ENCODE measurements at regions not wholly inside any gene's neighbourhood (a gene's known extent, or its start where the extent isn't known, plus 50 kb on each side); places are given as distances from the start of the nearest gene placed in this dataset.

GRCh38 chr2:88949336-88949735, 257.9 kb downstream of the RPIA start:
- intact Hi-C loops (cut with micrococcal nuclease; ENCODE audit: unreplicated experiment): no loop called here
- Histone ChIP-seq H3K27ac (ENCODE audit: low read depth, low read length, poor library complexity, severe bottlenecking) (no peak overlapping the region), H2AFZ (ENCODE audit: low read length) (no peak overlapping the region), H3K36me3 (ENCODE audit: insufficient read depth, low read length) (no peaks in the 10 kb centered on the region), H3K79me2 (ENCODE audit: insufficient read depth, low read depth, low read length) (no peaks in the 10 kb centered on the region), H3K4me3 (ENCODE audit: low read depth, low read length, poor library complexity, severe bottlenecking) (no peak overlapping the region), H4K20me1 (ENCODE audit: insufficient read depth, low read length) (no peaks in the 10 kb centered on the region), H3K4me2 (ENCODE audit: low read length) (no peak overlapping the region), H3K9me3 (ENCODE audit: low read length) (no peaks in the 10 kb centered on the region), H3K9me2 (ENCODE audit: insufficient read depth, low read length) (no peaks in the 10 kb centered on the region), H3K4me1 (ENCODE audit: insufficient read depth, low read length, poor library complexity, severe bottlenecking) (no peaks in the 10 kb centered on the region)
- no TSS peak for BruUV-seq (replicated peaks)
- TF ChIP-seq EZH2phosphoT487 (IDR thresholded peaks at IDR 0.05; ENCODE audit: borderline replicate concordance, low read depth, low read length): no peak
- TF ChIP-seq CTCF (conservative IDR thresholded peaks at IDR 0.05; ENCODE audit: low read length): no peak
- no peak for DNase-seq (ENCODE audit: low spot score)
- POLR2A ChIA-PET: no interaction called here
- CTCF ChIA-PET (ENCODE audit: unreplicated experiment): no interaction called here

- H3K4me2 ChIP-seq (ENCODE audit: low read length): no peak overlapping the region
- H3K4me1 ChIP-seq (ENCODE audit: insufficient read depth, low read length, poor library complexity, severe bottlenecking): no peaks in the 10 kb centered on the region
- H3K4me3 ChIP-seq (ENCODE audit: low read depth, low read length, poor library complexity, severe bottlenecking): no peak overlapping the region
- no peak for DNase-seq (ENCODE audit: low spot score)
- H3K27ac ChIP-seq (ENCODE audit: low read depth, low read length, poor library complexity, severe bottlenecking): no peak overlapping the region
- TF ChIP-seq EZH2phosphoT487 (IDR thresholded peaks at IDR 0.05; ENCODE audit: borderline replicate concordance, low read depth, low read length) (no peak), CTCF (conservative IDR thresholded peaks at IDR 0.05; ENCODE audit: low read length) (no peak)
- ChIA-PET CTCF (ENCODE audit: unreplicated experiment) (no interaction called here), POLR2A (no interaction called here)
- no peaks in the 10 kb centered on the region for H3K9me2 ChIP-seq (ENCODE audit: insufficient read depth, low read length)
- no peaks in the 10 kb centered on the region for H3K79me2 ChIP-seq (ENCODE audit: insufficient read depth, low read depth, low read length)
- no peaks in the 10 kb centered on the region for H3K36me3 ChIP-seq (ENCODE audit: insufficient read depth, low read length)
- no peak overlapping the region for H2AFZ ChIP-seq (ENCODE audit: low read length)
- no TSS peak for BruUV-seq (replicated peaks)
- H4K20me1 ChIP-seq (ENCODE audit: insufficient read depth, low read length): no peaks in the 10 kb centered on the region
- intact Hi-C loops (cut with micrococcal nuclease; ENCODE audit: unreplicated experiment): no loop called here
- H3K9me3 ChIP-seq (ENCODE audit: low read length): no peaks in the 10 kb centered on the region
Observed at GRCh38 chr2:88950010-88950409, 258.5 kb downstream of the RPIA start.

GRCh38 chr2:88955607-88956006, 264.1 kb downstream of the RPIA start:
- Histone ChIP-seq H3K9me2 (ENCODE audit: insufficient read depth, low read length) (no peaks in the 10 kb centered on the region), H2AFZ (ENCODE audit: low read length) (no peak overlapping the region), H3K9me3 (ENCODE audit: low read length) (no peaks in the 10 kb centered on the region), H3K4me2 (ENCODE audit: low read length) (no peak overlapping the region), H4K20me1 (ENCODE audit: insufficient read depth, low read length) (no peaks in the 10 kb centered on the region), H3K36me3 (ENCODE audit: insufficient read depth, low read length) (no peaks in the 10 kb centered on the region), H3K4me1 (ENCODE audit: insufficient read depth, low read length, poor library complexity, severe bottlenecking) (no peaks in the 10 kb centered on the region), H3K79me2 (ENCODE audit: insufficient read depth, low read depth, low read length) (no peaks in the 10 kb centered on the region), H3K4me3 (ENCODE audit: low read depth, low read length, poor library complexity, severe bottlenecking) (no peak overlapping the region), H3K27ac (ENCODE audit: low read depth, low read length, poor library complexity, severe bottlenecking) (no peak overlapping the region)
- DNase-seq (ENCODE audit: low spot score): no peak
- no TSS peak for BruUV-seq (replicated peaks)
- CTCF ChIA-PET (ENCODE audit: unreplicated experiment): no interaction called here
- POLR2A ChIA-PET: no interaction called here
- no peak for TF ChIP-seq EZH2phosphoT487 (IDR thresholded peaks at IDR 0.05; ENCODE audit: borderline replicate concordance, low read depth, low read length)
- no peak for TF ChIP-seq CTCF (conservative IDR thresholded peaks at IDR 0.05; ENCODE audit: low read length)
- intact Hi-C loops (cut with micrococcal nuclease; ENCODE audit: unreplicated experiment): no loop called here

All from OCI-LY7 (cell line).